GM18519 (cell line): ENCODE measurements at regions not wholly inside any gene's neighbourhood (a gene's known extent, or its start where the extent isn't known, plus 50 kb on each side); places are given as distances from the start of the nearest gene placed in this dataset.

Experiments used
- ATAC-seq: cut with Tn5 transposase; IDR thresholded peaks from one replicate; pipeline ENCODE4 v1.9.1; 2021; ENCODE audit warnings: mild to moderate bottlenecking, moderate library complexity; ENCODE audit not compliant: unreplicated experiment, low FRiP score

- no peak for ATAC-seq
Observed at GRCh38 chr17:79524213-79525187, 86.4 kb downstream of the RBFOX3 start.

- no peak for ATAC-seq
Observed at GRCh38 chr17:79522414-79522813, 88.4 kb downstream of the RBFOX3 start.

- no peak for ATAC-seq
Observed at GRCh38 chr17:79521225-79521624, 89.6 kb downstream of the RBFOX3 start.

GRCh38 chr17:79520167-79521165 lies 90.4 kb downstream of the RBFOX3 start:
- ATAC-seq, result no peak

GRCh38 chr17:79519601-79520000 lies 91.2 kb downstream of the RBFOX3 start:
- ATAC-seq, result no peak

- no peak for ATAC-seq
Observed at GRCh38 chr17:79518585-79519523, 92.0 kb downstream of the RBFOX3 start.

- ATAC-seq, result no peak
Observed at GRCh38 chr17:79517827-79518584, 92.8 kb downstream of the RBFOX3 start.

- ATAC-seq, result no peak
Observed at GRCh38 chr17:79515646-79516571, 94.9 kb downstream of the RBFOX3 start.

GRCh38 chr17:79515110-79515509 lies 95.7 kb downstream of the RBFOX3 start:
- no peak for ATAC-seq

GRCh38 chr17:79513820-79514535 lies 96.9 kb downstream of the RBFOX3 start:
- ATAC-seq, result no peak

GRCh38 chr17:79513206-79513605 lies 97.6 kb downstream of the RBFOX3 start:
- no peak for ATAC-seq

GRCh38 chr17:79511471-79511870 lies 99.4 kb downstream of the RBFOX3 start:
- no peak for ATAC-seq

- no peak for ATAC-seq
Observed at GRCh38 chr17:79510071-79510470, 100.8 kb downstream of the RBFOX3 start.

GRCh38 chr17:79509490-79509889 lies 101.4 kb downstream of the RBFOX3 start:
- ATAC-seq, result no peak

- ATAC-seq, result no peak
Observed at GRCh38 chr17:79509008-79509407, 101.8 kb downstream of the RBFOX3 start.

GRCh38 chr17:79508291-79508716 lies 102.5 kb downstream of the RBFOX3 start:
- no peak for ATAC-seq

GRCh38 chr17:79506955-79507354 lies 103.9 kb downstream of the RBFOX3 start:
- ATAC-seq, result no peak
